GM19468 (cell line): ENCODE measurements at regions not wholly inside any gene's neighbourhood (a gene's known extent, or its start where the extent isn't known, plus 50 kb on each side); places are given as distances from the start of the nearest gene placed in this dataset.
"Not testable (repeated sequence)": the region's sequence is repeated elsewhere in the genome, so short reads cannot be mapped to it uniquely, and the experiment has no call there.

Experiments used
- ATAC-seq: cut with Tn5 transposase; IDR thresholded peaks from one replicate; pipeline ENCODE4 v1.9.1; 2021; ENCODE audit warnings: mild to moderate bottlenecking, moderate library complexity, moderate number of reproducible peaks; ENCODE audit not compliant: unreplicated experiment; ENCODE audit errors: extremely low read depth

DNA sequence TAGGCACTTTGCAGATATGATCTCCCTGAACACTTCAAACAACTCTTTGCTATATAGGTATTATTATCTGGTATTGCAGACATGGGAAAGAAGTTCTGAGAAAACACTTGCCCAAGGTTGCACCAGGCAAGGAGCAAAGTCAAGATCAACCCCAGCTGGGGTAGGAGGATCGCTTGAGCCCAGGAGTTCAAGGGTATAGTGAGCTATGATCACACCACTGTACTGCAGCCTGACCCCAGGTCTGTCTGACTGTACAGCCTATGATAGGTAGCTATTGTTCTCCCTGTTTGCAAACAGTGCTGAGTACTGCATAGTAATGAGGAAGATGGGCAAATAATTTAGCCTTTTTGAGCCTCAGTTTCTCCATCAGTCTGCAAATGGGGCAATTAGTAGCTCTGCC lies 60.5 kb upstream of the GRK3 start:
- ATAC-seq: not testable (repeated sequence)

DNA sequence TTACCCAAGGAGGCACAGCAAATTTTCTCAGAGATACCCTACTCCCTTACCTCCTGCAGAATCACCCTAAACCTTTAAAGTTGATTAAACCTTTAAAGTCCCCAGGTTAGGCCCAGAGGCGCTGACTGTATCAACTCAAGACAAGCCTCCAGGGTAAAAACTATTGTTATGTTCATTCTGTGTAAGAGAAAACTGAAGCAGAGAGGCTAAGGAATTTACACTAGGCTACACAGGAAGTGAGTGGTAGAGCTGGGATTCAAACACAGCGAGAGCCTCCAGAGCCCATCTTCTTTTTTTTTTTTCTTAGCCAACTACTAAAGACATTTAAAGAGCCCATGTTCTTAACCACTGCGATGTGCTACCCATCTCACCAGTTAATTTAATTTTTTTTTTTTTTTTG lies 56.3 kb upstream of the GRK3 start:
- ATAC-seq: no peak

DNA sequence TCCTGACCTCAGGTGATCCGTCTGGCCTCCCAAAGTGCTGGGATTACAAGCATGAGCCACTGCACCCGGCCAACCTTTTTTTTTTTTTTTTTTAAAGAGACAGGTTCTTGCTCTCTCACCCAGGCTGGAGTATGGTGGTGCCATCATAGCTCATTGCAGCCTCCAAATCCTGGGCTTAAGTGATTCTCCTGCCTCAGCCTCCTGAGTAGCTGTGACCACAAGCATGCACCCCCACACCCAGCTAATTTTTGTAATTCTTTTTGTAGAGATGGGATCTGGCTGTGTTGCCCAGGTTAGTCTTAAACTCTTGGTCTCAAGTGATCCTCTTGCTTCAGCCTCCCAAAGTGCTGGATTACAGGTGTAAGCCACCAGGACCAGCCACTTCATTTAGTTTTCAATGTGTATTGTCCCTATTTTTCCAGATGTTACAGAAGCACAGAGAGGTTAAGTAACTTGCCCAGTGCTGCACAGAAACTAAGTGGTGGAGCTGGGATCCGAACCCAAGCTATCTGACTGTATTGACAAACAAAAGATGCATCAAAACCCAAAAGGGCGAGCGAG lies 55.6 kb upstream of the GRK3 start:
- ATAC-seq: no peak

DNA sequence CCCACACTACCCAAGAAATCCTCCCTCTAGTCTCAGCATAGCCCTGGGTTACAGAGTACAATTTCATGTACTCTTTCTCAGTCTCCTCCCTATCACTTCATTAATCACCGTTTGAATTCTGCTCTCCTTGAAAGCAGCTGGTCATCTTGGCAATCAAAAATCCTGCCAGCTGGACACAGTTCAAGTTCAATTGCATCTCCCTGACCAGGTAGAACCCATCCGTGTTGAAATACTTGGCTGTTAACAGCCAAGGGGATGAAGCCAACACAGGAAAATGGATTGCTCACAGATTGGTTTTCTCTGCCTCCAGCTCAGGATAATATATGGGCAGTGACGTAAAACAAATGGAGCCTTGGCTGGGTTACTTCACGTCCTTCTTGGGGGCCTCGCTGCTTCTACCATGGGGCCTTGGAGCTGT lies 55.1 kb upstream of the GRK3 start:
- no peak for ATAC-seq

DNA sequence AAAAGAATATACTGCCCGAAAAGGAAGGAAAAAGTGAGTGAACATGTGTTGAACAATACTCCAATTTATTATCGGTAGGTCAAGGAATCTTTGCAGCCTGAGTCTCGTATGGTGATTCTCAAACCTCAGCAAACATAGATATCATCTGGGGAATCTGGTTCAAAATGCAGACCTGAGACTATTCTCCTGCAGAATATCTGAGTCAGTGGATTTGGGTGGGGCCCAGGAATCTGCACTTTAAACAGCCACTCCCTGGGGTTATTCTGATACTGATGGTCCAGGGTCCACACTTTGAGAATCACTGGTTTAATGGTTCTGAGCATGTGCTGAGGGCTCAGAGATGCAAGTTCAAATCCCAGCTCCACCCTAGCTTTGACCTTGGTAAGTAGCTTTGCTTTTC lies 53.6 kb upstream of the GRK3 start:
- ATAC-seq: no peak

DNA sequence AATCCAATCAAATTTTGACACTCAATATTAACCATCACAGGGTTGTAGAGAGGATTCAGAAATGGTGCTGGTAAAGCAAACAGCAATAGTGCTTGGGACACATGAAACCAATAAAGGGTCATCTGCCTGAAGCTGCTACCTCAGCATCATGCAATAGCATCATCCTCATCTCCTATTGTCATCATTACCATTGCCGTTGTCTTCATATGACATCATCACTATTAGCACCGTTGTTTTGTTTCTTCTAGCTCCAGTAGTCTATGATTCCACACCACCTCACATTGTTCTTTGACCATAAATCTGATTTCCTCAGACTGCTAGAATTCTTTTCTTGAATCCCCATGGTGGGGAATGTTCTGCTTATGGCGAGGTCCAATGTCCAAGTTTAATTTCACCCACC lies 52.8 kb upstream of the GRK3 start:
- no peak for ATAC-seq

DNA sequence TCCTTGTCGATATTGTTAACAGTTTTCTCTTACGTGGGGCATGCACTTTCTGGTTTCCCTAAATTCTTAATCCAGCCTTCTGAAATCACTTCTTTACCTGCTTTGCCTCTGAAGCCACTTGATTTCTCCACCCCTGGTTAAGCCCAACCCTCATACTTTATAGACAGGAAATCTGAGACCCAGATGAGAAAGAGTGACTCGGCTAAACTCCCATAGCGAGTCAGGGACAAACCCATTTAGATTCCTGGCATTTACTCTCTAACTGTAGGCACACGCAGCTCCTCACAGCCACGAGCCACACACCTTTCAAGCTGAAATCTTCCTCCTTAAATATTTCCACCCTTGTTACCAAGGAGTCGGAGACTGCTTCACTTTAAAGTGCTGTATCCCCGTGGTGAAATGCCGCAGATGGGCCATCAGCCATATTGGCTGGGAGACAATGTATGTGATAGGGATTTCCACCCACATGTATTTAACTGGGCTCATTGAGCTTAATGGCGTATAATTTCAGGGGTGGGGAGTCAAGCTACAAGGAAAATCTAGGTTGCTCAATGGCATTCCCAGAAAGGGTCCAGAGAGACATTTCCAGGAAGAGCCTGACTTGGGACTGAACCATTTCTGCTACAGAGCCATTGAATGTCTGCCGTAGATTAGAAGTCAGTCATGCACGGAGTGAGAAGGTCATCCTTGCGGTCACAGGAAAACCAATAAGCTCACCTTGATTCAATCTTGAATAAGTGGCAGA lies 49.9 kb upstream of the GRK3 start:
- no peak for ATAC-seq
